WI38 (cell line): ENCODE measurements at regions not wholly inside any gene's neighbourhood (a gene's known extent, or its start where the extent isn't known, plus 50 kb on each side); places are given as distances from the start of the nearest gene placed in this dataset.
"Not testable (repeated sequence)": the region's sequence is repeated elsewhere in the genome, so short reads cannot be mapped to it uniquely, and the experiment has no call there.

ENCODE experiments used
- H3K4me3 ChIP-seq: 2 replicates; pipeline ENCODE4 v1.5.1; 2011; ENCODE audit warnings: low read depth, mild to moderate bottlenecking, control low read depth, low read length
- TF ChIP-seq, protein P1 (sequence below): IDR thresholded peaks from 2 replicates; pipeline ENCODE4 v1.5.1; 2012; ENCODE audit warnings: low read depth, mild to moderate bottlenecking, control low read depth, low read length

DNA sequence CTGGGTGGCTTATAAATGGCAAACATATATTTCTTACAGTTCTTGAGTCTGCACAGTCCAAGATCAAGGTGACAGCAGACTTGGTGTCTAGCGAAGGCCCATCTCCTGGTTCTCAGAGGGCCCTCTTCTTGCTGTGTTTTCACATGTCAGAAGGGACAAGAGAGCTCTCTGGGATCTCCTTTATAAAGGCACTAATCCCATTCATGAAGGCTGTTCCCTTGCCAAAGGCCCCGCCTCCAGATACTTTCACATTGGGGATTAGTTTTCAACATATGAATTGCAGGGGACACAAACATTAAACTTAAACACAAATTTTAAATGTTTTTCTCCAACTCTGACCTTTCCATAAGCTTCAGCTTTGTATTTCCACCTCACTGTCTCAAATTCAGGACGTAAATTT is 1135.0 kb upstream of the TENM3 start:
- TF ChIP-seq, protein P1, sequence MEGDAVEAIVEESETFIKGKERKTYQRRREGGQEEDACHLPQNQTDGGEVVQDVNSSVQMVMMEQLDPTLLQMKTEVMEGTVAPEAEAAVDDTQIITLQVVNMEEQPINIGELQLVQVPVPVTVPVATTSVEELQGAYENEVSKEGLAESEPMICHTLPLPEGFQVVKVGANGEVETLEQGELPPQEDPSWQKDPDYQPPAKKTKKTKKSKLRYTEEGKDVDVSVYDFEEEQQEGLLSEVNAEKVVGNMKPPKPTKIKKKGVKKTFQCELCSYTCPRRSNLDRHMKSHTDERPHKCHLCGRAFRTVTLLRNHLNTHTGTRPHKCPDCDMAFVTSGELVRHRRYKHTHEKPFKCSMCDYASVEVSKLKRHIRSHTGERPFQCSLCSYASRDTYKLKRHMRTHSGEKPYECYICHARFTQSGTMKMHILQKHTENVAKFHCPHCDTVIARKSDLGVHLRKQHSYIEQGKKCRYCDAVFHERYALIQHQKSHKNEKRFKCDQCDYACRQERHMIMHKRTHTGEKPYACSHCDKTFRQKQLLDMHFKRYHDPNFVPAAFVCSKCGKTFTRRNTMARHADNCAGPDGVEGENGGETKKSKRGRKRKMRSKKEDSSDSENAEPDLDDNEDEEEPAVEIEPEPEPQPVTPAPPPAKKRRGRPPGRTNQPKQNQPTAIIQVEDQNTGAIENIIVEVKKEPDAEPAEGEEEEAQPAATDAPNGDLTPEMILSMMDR = no peak
- no peak overlapping the region for H3K4me3 ChIP-seq

DNA sequence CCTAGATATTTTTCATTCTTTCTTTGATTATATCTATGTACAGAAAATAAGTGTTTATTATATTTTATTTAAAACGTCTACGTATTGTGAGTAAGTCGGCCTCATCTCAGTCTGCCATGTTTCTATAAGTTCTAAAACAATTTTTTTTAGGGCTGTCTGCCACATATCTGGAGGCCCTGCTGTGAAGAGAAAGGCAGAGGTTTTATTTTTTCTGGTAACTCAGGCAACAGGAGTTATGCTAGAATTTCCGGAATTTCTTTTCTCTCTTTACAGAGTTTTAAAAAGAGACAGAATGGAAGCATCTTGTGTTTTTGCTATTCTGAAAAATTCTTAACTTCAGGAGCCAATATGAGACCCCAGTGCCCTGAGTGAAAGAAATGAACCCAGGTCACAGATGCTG is 1124.0 kb upstream of the TENM3 start:
- H3K4me3 ChIP-seq = no peak overlapping the region
- TF ChIP-seq, protein P1 = no peak

DNA sequence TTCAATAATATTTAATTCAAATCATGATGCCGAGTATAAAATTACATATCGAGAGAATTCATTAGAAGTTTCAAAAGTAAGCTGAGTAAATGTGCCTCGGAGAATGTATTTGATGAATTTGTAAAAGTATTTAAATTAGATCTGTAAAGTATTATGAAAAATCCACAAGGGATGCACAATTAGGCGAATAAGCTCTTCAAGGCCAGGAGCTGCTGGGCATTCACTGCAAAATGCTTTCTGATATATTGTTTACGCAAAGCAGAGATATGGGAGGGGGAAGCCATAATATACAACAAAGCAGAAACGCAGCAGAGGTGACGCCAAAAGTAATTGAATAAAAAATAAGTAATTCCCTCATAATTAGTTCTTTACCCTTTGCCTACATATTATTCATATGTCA is 1121.5 kb upstream of the TENM3 start:
- TF ChIP-seq, protein P1 = no peak
- no peak overlapping the region for H3K4me3 ChIP-seq

DNA sequence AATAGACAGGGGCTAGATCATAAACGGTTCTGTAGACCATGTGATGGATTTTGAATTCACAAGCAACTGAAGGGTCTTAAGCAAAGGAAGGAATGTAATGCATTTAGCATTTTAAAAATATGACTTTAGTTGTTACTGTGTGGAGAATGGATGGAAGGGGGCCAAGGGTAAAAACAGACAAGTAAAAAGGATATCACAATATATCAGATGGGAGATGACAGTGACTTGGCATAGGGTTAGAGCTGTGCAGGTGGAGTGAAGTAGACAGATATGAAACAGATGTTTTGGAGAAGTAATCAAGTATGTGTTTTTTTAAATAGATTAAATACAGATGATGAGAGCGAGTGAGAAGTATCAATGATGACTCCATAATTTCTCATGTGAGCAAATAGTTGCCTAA is 1116.0 kb upstream of the TENM3 start:
- H3K4me3 ChIP-seq = no peak overlapping the region
- TF ChIP-seq, protein P1 = no peak

DNA sequence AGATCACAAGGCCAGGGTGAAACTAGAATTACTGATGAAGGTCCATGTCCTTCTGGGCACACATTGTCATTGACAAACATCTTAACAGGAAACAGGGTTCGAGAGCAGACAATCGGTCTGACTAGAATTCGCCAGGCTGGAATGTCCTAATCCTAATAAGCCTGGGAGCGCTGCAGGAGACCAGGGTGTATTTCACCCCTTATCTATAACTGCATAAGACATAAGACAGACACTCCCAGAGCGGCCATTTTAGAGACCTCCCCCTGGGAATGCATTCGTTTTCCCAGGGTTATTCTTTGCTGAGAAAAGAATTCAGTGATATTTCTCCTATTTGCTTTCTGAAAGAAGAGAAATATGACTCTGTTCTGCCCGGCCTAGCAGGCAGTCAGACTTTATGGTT is 1112.9 kb upstream of the TENM3 start:
- not testable (repeated sequence) for H3K4me3 ChIP-seq

DNA sequence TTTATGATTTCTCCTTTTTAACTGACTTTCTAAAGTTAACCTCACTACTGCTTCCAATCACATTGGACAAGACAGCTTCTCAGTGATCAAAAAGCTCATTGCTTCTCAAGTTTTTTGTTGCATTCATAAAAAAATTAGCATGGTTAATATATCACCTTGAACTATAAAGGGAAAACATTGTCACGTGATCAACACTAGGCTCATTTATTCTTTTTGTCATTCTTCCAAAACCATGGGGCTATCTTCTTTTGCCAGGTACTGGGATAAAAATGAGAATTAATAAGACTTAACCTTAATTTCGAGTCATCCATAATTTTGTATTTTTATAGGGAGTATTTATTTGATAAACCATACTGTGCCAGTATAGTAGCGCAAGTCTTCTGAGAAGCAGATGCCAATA is 1105.9 kb upstream of the TENM3 start:
- no peak overlapping the region for H3K4me3 ChIP-seq
- TF ChIP-seq, protein P1 = no peak

DNA sequence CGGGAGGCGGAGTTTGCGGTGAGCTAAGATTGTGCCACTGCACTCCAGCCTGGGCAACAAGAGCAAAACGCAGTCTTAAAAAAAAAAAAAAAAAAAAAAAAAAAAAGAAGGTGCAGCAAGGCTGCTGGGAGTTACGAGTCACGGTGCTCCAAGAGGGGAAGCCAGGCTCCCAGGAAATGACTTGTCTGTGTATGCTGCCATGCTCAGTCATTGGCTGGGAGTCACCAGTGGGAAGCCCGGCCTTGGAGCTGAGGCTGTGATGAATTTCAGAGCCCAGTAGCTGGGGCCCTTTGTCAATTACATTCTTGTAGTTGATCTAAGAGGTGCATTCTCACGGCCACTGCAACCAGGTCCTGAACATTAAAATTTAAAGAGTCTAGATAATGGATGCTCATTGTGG is 1105.1 kb upstream of the TENM3 start:
- no peak overlapping the region for H3K4me3 ChIP-seq
- TF ChIP-seq, protein P1 = no peak

DNA sequence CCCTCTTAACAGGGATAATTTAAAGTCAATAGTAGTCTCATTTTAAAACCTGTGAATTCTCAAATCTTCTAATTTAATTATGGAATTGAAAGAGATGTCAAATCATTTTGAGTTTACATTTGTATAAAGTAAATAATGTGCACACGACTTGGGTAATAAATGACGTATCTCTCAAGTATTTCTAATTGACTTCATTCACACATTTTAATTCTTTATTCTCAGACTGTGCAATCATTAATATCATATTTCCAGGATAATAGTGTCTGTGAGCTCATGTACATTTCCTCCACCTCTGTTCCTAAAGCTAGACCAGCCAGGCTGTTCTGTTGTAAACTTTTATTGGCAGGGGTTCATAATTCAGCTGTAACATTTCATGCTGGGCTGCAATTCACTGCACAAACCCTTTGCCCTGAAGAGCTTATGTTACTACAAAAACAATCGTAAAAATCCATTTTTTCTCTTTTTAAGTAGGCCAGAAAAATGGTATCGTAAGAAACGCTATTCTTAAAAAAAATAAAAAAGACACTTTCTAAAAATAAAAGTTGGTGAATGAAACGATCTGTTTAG is 1103.1 kb upstream of the TENM3 start:
- no peak overlapping the region for H3K4me3 ChIP-seq
- TF ChIP-seq, protein P1 = no peak
